ENCODE measurements at regions not wholly inside any gene's neighbourhood (a gene's known extent, or its start where the extent isn't known, plus 50 kb on each side); places are given as distances from the start of the nearest gene placed in this dataset.

DNA sequence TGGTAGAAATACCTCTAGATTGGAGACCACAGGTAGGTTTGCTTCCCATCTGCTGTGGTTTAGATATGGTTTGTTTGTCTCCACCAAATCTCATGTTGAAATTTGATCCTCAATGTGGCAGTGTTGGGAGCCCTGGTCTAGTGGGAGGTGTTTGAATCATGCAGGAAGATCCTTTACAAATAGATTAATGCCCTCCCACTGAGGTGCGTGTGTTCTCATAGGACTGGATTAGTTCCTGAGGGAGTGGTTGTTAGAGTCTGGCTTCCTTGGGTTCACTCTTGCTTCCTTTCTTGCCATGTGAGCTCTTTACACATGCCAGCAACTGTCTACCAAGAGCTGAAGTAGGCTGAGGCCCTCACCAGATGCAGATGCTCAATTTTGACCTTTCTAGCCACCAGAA is 391.1 kb upstream of the GRIA1 start:
- TF ChIP-seq ZNF274 (IDR thresholded peaks at IDR 0.05; ENCODE audit: low read depth, low read length) = no peak
- TF ChIP-seq CTCF (IDR thresholded peaks at IDR 0.05 in 2 of 3, conservative IDR thresholded peaks at IDR 0.05 in 1 of 3; ENCODE audit: borderline replicate concordance in 1 of 3, insufficient read depth in 1 of 3, low read depth in 2 of 3, low read length in 2 of 3) = no peak
- TF ChIP-seq, protein P1, sequence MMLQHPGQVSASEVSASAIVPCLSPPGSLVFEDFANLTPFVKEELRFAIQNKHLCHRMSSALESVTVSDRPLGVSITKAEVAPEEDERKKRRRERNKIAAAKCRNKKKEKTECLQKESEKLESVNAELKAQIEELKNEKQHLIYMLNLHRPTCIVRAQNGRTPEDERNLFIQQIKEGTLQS (IDR thresholded peaks at IDR 0.05) = no peak
- TF ChIP-seq REST (IDR thresholded peaks at IDR 0.05; ENCODE audit: low read depth) = no peak
- TF ChIP-seq YY1 (IDR thresholded peaks at IDR 0.05; ENCODE audit: extremely low read depth, insufficient replicate concordance, low read depth, low read length) = no peak
- TF ChIP-seq SIN3A (IDR thresholded peaks at IDR 0.05; ENCODE audit: low read depth) = no peak
- no peak for TF ChIP-seq EZH2phosphoT487 (IDR thresholded peaks at IDR 0.05; ENCODE audit: borderline replicate concordance)
- TF ChIP-seq EZH2 (IDR thresholded peaks at IDR 0.05) = no peak
- TF ChIP-seq POLR2A (IDR thresholded peaks at IDR 0.05; ENCODE audit: borderline replicate concordance, extremely low read depth, insufficient read depth, insufficient read length) = no peak
- TF ChIP-seq SP1 (IDR thresholded peaks at IDR 0.05; ENCODE audit: low read depth) = no peak
- no peak for TF ChIP-seq FOSL1 (IDR thresholded peaks at IDR 0.05; ENCODE audit: low read depth)
- no peak for TF ChIP-seq CEBPB (IDR thresholded peaks at IDR 0.05; ENCODE audit: low read depth)
- no peak for TF ChIP-seq TCF7L2 (IDR thresholded peaks at IDR 0.05; ENCODE audit: borderline replicate concordance, extremely low read depth, insufficient read depth, insufficient read length)
- no peak for TF ChIP-seq POLR2AphosphoS5 (IDR thresholded peaks at IDR 0.05; ENCODE audit: low read depth, low read length)
